MM.1S (cell line): ENCODE measurements at regions not wholly inside any gene's neighbourhood (a gene's known extent, or its start where the extent isn't known, plus 50 kb on each side); places are given as distances from the start of the nearest gene placed in this dataset.

Source experiments
- EZH2 ChIP-seq: fragments of 300-600 bp; sonication (generic); optimal IDR thresholded peaks from 2 replicates; pipeline ENCODE3; 2017; ENCODE audit warnings: low read depth, mild to moderate bottlenecking, antibody characterized with exemption, low read length, mixed read lengths
- EZH2phosphoT487 ChIP-seq: fragments of 300-600 bp; sonication (generic); IDR thresholded peaks from 2 replicates; pipeline ENCODE4 v1.6.1; 2018; ENCODE audit warnings: antibody characterized with exemption, low read length
- TF ChIP-seq, protein P1 (sequence below): fragments of 300-600 bp; sonication (generic); IDR thresholded peaks from 2 replicates; pipeline ENCODE4 v1.5.1; 2016; ENCODE audit warnings: antibody characterized with exemption, low read length, mixed read lengths

DNA sequence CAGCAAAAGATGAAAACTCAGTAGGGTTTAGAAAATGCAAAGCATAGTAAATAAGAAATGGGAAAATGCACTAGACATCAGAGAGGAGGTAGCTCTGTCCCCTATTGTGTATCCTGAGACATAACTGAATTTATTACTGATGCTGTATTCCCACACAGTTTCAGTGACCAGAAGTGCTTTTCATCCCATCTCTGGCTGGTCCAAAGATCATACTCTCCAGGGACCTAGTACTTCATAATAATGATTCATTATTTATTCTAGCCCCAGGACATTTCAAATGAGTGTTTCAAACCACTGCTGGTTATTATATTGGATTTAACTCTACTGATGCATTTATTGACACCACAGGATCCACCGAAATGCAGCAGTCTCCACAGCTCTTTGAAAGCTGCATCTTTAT is 163.3 kb downstream of the PAWR start:
- TF ChIP-seq, protein P1, sequence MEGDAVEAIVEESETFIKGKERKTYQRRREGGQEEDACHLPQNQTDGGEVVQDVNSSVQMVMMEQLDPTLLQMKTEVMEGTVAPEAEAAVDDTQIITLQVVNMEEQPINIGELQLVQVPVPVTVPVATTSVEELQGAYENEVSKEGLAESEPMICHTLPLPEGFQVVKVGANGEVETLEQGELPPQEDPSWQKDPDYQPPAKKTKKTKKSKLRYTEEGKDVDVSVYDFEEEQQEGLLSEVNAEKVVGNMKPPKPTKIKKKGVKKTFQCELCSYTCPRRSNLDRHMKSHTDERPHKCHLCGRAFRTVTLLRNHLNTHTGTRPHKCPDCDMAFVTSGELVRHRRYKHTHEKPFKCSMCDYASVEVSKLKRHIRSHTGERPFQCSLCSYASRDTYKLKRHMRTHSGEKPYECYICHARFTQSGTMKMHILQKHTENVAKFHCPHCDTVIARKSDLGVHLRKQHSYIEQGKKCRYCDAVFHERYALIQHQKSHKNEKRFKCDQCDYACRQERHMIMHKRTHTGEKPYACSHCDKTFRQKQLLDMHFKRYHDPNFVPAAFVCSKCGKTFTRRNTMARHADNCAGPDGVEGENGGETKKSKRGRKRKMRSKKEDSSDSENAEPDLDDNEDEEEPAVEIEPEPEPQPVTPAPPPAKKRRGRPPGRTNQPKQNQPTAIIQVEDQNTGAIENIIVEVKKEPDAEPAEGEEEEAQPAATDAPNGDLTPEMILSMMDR, result no peak
- TF ChIP-seq EZH2, result no peak
- no peak for TF ChIP-seq EZH2phosphoT487
